ENCODE measurements at regions not wholly inside any gene's neighbourhood (a gene's known extent, or its start where the extent isn't known, plus 50 kb on each side); places are given as distances from the start of the nearest gene placed in this dataset.

GRCh38 chr10:36114141-36114540, 472.0 kb upstream of the FZD8 start:
- DNase-seq (ENCODE audit: low spot score): no peak

- no peak for DNase-seq (ENCODE audit: low spot score)
Observed at GRCh38 chr10:36111676-36112075, 469.6 kb upstream of the FZD8 start.

- DNase-seq (ENCODE audit: low spot score): no peak
Observed at GRCh38 chr10:36110097-36110496, 468.0 kb upstream of the FZD8 start.

- no peak for DNase-seq (ENCODE audit: low spot score)
Observed at GRCh38 chr10:36109399-36110023, 467.4 kb upstream of the FZD8 start.

- DNase-seq (ENCODE audit: low spot score): no peak
Observed at GRCh38 chr10:36097696-36098095, 455.6 kb upstream of the FZD8 start.

- DNase-seq (ENCODE audit: low spot score): no peak
Observed at GRCh38 chr10:36096576-36096975, 454.5 kb upstream of the FZD8 start.

- DNase-seq (ENCODE audit: low spot score): no peak
Observed at GRCh38 chr10:36094096-36094495, 452.0 kb upstream of the FZD8 start.

- DNase-seq (ENCODE audit: low spot score): no peak
Observed at GRCh38 chr10:36092116-36092515, 450.0 kb upstream of the FZD8 start.

- DNase-seq (ENCODE audit: low spot score): no peak
Observed at GRCh38 chr10:36091007-36091406, 448.9 kb upstream of the FZD8 start.

GRCh38 chr10:36089790-36090440, 447.8 kb upstream of the FZD8 start:
- no peak for DNase-seq (ENCODE audit: low spot score)

GRCh38 chr10:36087006-36088005, 445.2 kb upstream of the FZD8 start:
- DNase-seq (ENCODE audit: low spot score): no peak

GRCh38 chr10:36075196-36075595, 433.1 kb upstream of the FZD8 start:
- no peak for DNase-seq (ENCODE audit: low spot score)

GRCh38 chr10:36073796-36074345, 431.8 kb upstream of the FZD8 start:
- no peak for DNase-seq (ENCODE audit: low spot score)

GRCh38 chr10:36068542-36068941, 426.4 kb upstream of the FZD8 start:
- no peak for DNase-seq (ENCODE audit: low spot score)

GRCh38 chr10:36067748-36068147, 425.7 kb upstream of the FZD8 start:
- no peak for DNase-seq (ENCODE audit: low spot score)

GRCh38 chr10:36066850-36067249, 424.8 kb upstream of the FZD8 start:
- no peak for DNase-seq (ENCODE audit: low spot score)

GRCh38 chr10:36066102-36066501, 424.0 kb upstream of the FZD8 start:
- no peak for DNase-seq (ENCODE audit: low spot score)

- no peak for DNase-seq (ENCODE audit: low spot score)
Observed at GRCh38 chr10:36063396-36063795, 421.3 kb upstream of the FZD8 start.

GRCh38 chr10:36057731-36058130, 415.6 kb upstream of the FZD8 start:
- DNase-seq (ENCODE audit: low spot score): no peak

- no peak for DNase-seq (ENCODE audit: low spot score)
Observed at GRCh38 chr10:36057180-36057579, 415.1 kb upstream of the FZD8 start.

- no peak for DNase-seq (ENCODE audit: low spot score)
Observed at GRCh38 chr10:36053775-36054174, 411.7 kb upstream of the FZD8 start.

- no peak for DNase-seq (ENCODE audit: low spot score)
Observed at GRCh38 chr10:36053271-36053670, 411.2 kb upstream of the FZD8 start.

Data from ecto neural progenitor cell (in vitro differentiated cells).